NCI-H526 (cell line): ENCODE measurements at regions not wholly inside any gene's neighbourhood (a gene's known extent, or its start where the extent isn't known, plus 50 kb on each side); places are given as distances from the start of the nearest gene placed in this dataset.

Experiments
- DNase-seq, 2 experiments: peaks; one replicate each; lab custom pipeline; 2025; lab: John Stamatoyannopoulos, UW

DNA sequence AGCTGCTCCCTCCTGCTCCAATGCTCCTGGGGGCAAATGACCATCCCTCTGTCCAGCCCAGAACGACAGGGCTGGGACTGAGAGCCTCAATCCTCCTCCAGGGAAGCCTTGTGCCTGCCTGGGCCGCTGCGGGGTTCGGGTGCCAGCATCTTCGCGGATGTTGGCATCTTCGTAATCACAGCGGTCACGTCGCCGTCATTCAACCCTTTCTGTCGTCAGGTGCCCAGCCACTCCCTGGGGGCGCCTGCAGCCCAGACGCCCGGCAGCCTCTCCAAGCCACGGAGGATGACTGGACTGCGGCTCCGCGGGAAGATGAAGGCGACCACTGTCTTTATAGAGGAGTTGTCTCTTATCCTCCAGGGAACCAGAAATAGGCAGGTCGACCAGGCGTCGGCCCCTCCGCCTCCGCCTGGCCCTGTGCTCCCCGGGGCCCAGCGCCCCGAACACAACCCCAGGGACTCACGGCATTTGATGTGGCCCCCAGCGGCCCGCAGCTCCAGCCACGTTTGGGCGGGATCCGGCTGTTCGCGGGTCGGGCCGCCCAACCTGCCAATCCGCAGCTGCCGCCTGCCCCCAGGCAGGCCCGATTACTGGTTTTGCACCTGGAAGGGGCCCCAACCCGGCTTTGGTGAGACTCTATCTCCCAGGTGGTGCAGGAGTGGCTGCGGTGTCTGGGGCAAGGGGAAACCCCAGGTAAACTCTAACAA lies 113.9 kb downstream of the THNSL2 start:
- no peak for DNase-seq

DNA sequence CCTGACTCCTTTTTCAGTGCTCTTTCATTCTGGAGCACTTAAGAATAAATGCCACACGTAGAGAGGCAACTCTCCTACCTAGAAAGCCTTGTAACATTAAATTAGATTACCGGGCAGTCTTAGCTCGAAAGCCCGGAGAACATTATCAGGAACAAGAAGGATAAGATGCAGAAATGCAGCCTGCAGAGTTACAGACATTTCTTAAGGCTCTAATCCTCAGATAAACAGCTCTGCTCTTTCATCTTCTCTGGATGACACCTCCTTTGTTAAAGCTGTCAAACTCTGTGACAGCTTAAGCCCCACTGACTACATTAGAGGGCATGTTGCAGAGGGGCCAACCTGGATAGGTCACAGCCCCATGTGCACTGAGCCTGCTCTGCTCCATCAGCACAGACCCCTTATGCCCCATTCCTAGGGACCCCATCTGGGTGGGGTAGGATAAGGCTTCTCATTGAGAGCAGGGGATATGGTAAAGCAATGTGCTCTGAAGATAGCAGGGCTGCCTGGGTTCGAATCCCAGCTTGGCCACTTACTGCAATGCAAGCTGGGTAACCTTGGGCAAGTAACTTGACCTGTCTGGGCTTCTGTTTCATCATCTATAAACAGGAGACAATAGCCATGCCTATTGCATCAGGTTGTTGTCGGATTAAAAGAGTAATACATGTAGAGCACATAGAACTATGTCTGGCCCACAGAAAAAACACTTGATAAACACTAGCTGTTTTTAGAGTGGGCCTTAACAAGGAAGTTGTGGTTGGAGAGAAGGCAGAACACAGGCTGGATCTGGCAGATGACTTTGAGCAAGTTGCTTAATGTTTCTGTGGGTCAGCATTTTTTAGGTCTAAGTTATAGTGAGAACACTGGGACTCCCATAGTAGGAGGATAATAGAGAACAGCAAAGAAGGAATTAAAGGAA lies 111.4 kb downstream of the THNSL2 start:
- no peak for DNase-seq

DNA sequence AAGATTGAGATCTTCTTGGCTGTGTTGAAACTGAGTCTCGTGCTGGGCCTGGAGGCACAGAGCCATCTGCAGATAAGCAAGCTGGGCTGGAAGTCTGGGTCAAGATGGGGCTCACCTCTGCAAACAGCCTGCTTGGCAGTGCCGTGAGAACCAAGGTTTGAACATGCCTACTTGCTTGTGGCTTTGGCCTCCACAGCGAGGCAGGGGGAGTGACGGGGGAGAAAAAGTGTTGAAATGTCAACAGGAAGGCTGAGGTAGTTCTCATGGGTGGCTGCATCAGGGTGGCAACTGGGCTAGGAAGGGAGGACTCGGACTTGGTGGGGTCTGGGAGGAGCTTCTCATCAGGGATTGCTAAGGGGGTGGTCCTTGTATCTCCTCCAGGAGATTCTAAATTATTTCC lies 99.7 kb downstream of the THNSL2 start:
- no peak for DNase-seq

DNA sequence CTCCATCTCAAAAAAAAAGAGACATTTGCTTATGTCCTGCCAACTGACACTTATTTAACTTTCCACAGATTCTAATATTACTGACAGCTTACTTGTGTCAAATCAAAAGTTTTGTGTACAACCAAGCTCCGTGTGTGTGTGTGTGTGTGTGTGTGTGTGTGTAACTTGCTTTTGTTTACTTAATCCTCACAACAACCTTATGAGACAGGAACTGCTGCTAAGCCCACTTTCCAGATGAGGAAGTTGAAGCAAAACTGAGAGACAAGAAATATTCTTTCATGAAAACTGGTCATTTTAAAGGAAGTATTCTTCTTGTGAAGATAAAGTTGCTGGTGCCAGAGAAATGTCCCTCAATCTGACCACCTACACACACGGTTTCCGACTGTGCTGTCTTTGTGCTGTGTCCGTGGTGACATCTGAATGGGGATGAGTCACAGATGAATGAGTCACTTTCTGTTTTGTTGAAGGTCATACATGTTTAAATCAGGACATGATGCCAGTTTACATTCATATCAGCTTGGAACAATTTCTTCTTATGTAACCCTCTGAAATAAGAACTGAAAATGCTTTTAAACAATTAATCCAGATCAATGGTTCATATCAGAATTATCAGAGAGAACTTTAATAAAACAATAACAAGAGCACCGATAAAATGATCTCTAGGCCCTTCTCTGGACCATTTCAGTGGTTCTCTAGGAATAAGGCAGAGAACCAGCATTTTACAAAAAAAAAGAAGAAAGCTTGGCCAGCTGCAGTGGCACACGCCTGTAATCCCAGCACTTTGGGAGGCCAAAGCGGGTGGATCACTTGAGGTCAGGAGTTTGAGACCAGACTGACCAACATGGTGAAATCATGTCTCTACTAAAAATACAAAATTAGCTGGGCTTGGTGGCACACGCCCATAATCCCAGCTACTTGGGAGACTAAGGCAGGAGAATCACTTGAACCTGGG lies 95.5 kb downstream of the THNSL2 start:
- DNase-seq = no peak

DNA sequence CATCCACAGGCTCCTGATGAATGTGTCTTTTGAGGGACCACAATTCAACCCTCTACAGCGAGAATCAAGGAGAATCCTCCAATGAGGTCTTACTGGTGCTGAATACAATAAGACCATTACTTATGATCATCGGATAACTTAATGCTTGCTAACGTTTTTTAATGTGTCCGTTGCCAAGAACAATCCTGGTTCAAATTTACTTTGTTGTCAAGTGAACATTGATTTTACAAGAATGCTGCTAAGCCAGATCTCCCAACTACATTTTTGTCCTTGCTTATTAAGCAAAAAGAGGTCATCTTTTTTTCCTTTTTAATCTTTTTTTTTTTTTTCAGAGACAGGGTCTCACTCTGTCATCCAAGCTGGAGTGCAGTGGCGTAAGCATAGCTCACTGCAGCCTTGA lies 93.7 kb downstream of the THNSL2 start:
- no peak for DNase-seq

DNA sequence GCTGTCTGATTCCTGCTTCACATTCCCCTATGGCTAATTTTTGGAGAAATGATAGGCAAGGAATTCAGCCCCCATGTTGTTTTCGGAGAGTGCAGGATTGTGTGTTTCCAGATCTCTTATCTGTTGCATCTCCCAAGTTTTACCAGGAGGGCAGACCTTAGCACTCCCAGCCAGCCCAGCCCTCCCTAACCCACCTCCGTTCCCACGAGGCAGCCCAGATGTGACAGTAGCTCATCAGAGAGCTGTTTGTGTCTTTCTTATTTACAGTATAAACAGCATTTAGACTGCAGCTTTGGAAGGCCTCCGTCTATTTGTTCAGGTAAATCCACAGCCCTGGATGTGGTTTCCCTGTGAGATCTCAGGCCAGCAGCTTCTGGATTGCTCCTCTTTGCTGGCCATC lies 91.6 kb downstream of the THNSL2 start:
- DNase-seq = peak; percentile 89 to 91

DNA sequence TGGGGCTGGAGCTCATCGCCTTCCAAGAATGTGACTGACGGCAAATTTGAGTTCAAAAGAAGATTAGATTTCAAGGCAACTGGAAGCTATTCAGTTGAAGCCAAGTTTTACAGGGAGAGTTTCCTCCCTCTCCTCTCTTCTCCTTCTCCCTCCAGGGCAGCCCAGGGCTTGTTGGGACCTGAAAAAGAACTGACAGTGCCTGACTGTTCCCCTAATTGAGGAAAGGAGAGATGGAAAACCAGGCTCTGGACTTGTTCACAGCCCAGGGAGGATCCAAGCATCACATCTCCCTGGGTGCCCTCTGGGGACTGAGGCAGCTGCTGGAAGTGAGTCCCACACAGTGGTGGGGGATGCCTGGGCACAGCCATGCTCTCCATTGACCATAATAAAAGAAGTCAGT lies 88.1 kb downstream of the THNSL2 start:
- DNase-seq = peak; percentile 62 to 74

DNA sequence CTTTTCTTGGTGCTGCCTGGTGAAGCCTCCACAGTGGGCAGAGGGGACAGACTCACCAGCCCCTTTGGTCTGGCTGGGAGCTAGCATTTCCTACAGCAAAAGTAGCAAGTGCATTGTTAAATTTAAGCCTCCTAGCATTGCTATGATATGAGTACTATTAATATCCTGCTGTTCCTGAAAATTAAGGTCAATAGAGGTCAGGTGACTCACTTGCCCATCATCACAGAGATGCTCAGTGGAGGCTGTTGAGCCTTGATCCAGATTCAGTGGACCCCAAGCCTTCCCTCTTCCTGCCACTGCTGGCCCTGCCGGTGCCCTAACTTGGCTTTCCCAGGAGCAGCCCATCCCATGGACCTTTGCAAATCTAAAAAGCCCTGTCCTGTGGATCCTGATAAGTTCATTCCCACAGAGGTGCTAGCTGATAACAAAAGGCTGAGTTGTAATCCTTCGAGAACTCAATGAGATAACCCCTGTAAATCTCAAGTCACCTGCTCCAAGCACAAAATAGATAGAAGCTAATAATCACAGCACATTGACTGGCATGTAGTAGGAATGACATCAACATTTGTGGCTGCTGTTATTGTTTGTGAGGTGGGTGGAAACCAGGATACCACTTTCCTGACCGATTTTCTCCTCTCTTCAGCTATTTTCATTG lies 84.4 kb downstream of the THNSL2 start:
- DNase-seq = no peak

DNA sequence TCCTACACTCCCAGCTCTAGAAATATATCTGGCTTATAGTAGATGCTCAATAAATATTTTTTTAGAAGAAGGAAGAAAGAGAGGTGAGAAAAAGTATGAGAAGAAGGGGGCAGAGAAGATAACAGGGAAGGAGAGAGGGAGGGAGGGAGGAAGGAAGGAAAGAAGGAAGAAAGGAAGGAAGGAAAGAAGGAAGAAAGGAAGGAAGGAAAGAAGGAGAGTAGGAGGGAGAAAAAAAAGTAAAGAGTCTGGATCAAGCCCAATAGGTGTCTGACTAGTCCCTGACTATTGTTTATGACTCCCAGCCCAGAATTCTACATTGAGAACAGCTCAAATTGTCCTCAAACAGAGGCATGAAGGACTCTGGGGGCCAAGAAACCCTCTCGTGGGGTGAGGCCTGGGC lies 83.9 kb downstream of the THNSL2 start:
- no peak for DNase-seq

DNA sequence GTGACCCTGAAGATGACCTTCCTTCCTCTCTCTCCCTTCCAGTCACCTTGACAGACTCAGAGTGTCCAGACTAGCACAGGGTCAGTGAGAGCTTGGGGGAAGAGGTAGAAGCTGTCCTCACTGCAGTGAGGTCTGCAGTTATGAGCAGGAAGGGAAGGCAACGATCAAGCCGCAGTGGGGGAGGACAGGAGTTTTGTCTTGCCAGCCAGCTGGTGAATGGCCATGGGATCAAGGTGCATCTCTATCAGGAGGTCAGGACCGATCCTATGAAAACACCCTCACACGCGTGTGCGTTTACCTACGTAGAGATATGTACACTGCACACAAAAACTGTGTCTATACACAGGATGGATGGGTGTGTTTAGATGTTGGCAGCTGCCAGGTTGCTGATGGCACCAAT lies 83.2 kb downstream of the THNSL2 start:
- no peak for DNase-seq

DNA sequence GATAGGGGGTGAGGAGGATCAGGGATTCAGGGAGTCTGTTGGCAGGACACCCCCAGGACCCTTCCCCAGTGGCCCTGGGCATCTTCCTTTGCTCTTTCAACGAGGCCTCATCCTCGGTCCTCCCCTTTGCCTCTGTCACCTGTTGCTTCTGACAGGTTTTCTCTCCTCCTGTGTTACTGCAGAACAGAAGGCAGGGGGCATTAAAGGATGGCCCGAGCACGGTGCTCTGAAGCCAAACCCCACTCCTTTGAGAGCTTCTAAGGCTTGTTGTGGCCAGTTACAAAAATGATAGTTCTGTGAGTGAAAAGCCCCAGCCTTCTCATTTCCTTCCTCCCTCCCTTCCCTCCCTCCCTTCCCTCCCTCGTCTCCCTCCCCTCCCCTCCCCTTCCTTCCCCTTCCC lies 82.5 kb downstream of the THNSL2 start:
- DNase-seq = no peak

DNA sequence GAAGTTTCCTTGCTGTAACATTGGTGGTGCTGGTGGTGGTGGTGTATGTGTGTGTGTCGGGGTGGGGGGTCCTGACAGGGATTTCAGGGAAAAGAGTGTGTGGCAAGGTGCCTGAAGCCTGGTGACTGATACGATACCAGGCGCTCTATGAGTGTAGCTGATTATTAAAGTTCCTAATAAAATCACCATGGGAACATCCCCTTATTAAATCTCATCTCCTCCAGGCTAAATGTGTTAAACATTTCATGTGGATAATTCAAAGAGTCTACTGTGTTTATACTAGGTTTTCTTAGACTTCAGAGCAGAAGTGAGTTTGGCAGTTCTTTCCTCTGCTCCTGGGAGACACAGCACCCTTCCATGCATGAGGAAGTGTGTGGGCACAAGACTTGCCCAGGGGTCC lies 82.0 kb downstream of the THNSL2 start:
- DNase-seq = no peak

DNA sequence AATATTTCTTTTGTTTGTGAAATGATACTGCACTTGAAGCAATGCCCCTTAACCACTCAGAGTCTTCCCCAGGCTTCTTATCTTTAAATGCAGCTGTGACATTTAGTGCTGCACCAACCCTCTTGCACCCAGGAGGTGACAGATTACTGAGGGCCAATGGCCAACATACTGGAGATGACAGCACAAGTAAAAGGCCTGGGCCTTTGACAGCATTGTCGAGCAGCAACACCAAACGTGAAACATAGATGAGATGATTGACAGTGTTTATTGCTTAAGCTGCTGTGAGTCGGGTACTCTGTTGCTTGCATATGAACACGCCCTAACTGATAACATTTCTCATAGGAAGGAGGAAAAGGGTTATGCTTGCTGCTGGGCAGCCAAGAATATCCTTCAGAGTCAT lies 80.3 kb downstream of the THNSL2 start:
- no peak for DNase-seq

DNA sequence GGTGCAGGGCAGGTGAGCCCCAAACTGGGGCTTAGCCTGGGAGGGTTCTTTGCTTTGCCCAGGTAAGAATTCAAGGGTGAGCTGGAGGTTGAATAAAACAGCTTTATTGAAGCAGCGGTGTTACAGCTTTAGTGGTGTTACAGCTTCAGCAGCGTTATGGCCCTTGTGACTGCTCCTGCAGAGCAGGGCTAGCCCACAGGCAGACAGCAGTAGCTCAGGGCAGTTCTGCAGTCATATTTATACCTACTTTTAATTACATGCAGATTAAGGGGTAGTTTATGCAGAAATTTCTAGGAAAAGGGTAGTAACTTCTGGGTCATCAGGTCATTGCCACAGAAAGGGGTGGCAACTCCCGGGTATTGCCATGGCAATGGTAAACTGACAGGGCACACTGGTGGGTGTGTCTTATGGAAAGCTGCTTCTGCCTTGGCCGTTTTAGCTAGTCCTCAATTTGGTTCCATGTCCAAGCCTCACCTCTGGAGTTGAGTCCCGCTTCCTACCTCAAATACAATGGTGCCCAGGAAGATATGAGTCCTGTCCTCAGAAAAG lies 78.2 kb downstream of the THNSL2 start:
- no peak for DNase-seq

DNA sequence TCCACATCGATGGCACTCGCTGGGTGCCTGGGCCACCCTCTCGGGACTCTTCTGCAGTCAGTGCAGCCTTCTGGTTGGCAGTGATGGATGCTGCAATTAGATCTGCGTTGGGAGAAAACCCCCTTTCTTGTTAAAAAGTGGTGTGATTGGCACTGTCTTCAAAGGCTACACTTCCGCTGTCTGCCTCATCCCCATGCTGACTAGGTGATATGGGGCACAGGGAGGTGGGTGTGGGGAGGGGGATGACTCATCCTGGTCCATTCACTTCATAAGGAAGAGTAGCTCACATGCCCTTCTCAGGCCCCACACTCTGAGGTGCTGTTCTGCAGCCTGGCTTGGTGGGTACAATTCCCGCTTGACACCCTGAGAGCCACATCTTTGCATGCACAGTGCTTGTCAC lies 77.4 kb downstream of the THNSL2 start:
- no peak for DNase-seq

DNA sequence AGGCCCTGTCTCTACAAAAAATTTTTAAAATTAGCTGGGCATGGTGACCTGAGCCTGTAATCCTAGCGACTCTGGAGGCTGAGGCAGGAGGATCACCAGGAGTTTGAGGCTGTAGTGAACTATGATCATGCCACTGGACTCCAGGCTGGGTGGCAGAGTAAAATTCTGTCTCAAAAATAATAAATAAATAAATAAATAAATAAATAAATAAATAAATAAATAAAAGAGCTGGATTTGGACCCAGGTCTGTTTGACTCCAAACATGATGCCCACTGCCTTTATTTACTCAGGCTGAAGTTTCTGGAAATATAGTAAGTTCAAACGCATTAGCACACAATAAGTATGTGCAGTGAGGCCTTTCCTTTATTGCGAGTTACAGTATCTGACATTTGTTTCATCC lies 75.0 kb downstream of the THNSL2 start:
- no peak for DNase-seq

DNA sequence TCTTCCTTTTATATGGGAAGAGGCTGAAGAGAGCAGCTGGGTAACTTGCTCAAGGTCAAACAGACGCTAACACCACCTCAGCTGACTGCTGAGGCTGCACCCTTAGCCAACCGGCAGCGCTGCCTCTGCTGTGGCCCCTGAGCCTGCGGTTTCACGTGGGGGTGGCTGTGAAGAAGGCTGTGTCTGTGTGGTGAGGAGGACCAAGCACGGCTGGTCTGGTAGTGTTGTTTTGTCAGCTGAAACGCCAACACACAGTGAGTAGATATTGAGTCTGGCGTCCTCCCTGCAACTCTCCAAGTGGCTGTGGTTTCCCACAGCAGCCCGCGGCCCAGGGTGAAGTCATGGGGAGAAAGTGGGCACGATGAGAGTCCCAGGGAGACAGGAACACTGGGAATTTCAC lies 69.6 kb downstream of the THNSL2 start:
- DNase-seq = no peak

DNA sequence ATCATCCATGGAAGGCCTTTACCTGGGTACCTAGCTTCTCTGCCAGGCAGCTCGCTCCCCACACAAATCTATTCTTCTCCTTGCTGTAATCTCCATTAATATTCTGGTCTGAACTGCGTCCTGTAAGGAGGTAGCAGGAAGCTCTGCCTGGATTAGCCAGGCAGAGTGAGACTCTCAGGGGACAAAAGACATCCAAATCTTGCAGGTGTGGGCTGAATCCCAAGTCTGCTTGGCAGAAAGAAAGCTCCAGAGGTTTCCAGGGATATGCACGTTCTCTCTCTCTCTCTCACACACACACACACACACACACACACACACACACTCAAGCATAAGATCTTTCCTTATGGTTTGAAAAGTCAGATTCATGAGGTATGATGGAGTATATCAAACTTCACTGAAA lies 66.5 kb downstream of the THNSL2 start:
- no peak for DNase-seq
